Tibial nerve (tissue), 4 donors: ENCODE measurements at regions not wholly inside any gene's neighbourhood (a gene's known extent, or its start where the extent isn't known, plus 50 kb on each side); places are given as distances from the start of the nearest gene placed in this dataset.

Source experiments
- DNase-seq, 2 donors: peaks; one replicate each; pipeline ENCODE4 v3.0.0-alpha.2; 2019; ENCODE audit warnings: low spot score in 2 of 2
- H3K27ac ChIP-seq, 4 donors: fragments of 200-600 bp; sonication (generic) in 3 of 4; one replicate each; pipeline ENCODE4 v1.5.1; 2017 to 2019; ENCODE audit warnings: mild to moderate bottlenecking in 1 of 4
- H3K27me3 ChIP-seq, 2 donors: fragments of 200-600 bp; sonication (generic) in 1 of 2; one replicate each; pipeline versions ENCODE4 v1.5.1 to v1.6.0; 2017 to 2019
- H3K36me3 ChIP-seq, 3 donors: fragments of 200-600 bp; sonication (generic); one replicate each; pipeline ENCODE4 v1.5.1; 2018 to 2019
- H3K4me1 ChIP-seq, 4 donors: fragments of 200-600 bp; sonication (generic) in 3 of 4; one replicate each; pipeline ENCODE4 v1.5.1; 2017 to 2019
- H3K4me3 ChIP-seq, 4 donors: fragments of 200-600 bp; sonication (generic) in 3 of 4; one replicate each; pipeline ENCODE4 v1.5.1; 2017 to 2019; ENCODE audit warnings: mild to moderate bottlenecking in 1 of 4, moderate library complexity in 1 of 4
- H3K9me3 ChIP-seq, 4 donors: fragments of 200-600 bp; sonication (generic) in 3 of 4; one replicate each; pipeline ENCODE4 v1.5.1; 2017 to 2019
- CTCF ChIP-seq, 5 experiments: fragments of 200-600 bp in 3 of 5; fragments of 450-650 bp in 2 of 5; sonication (generic) in 3 of 5; IDR thresholded peaks; one replicate each; pipeline ENCODE4 v1.5.1; 2016 to 2019; ENCODE audit warnings: antibody characterized with exemption in 5 of 5, mild to moderate bottlenecking in 3 of 5, moderate library complexity in 2 of 5
- EP300 ChIP-seq, 2 donors: sonication (generic); formaldehyde crosslinking; IDR thresholded peaks; one replicate each; pipeline ENCODE4 v1.6.1; 2017; ENCODE audit warnings: antibody characterized with exemption in 2 of 2, mild to moderate bottlenecking in 1 of 2
- POLR2A ChIP-seq, 2 donors: fragments of 450-650 bp; IDR thresholded peaks; one replicate each; pipeline ENCODE4 v1.6.1; 2017; ENCODE audit warnings: antibody characterized with exemption in 2 of 2, mild to moderate bottlenecking in 2 of 2, moderate library complexity in 2 of 2
- WGBS, 2 donors: methylation state at CpG; one replicate each; pipeline ENCODE4 v1.1.5; 2018; 5-methylcytosine and 5-hydroxymethylcytosine counted together

- Histone ChIP-seq H3K36me3 (no peaks in the 10 kb centered on the region), H3K27me3 (no peaks in the 10 kb centered on the region), H3K4me1 (no peaks in the 10 kb centered on the region), H3K9me3 (no peaks in the 10 kb centered on the region), H3K4me3 (no peak overlapping the region), H3K27ac (no peak overlapping the region)
- no peak for TF ChIP-seq CTCF (IDR thresholded peaks at IDR 0.05)
- no peak for TF ChIP-seq POLR2A (IDR thresholded peaks at IDR 0.05)
- no peak for TF ChIP-seq EP300 (IDR thresholded peaks at IDR 0.05)
- DNase-seq: no peak
Observed at GRCh38 chr2:41657226-41657625, 390.6 kb upstream of the PKDCC start.

DNA sequence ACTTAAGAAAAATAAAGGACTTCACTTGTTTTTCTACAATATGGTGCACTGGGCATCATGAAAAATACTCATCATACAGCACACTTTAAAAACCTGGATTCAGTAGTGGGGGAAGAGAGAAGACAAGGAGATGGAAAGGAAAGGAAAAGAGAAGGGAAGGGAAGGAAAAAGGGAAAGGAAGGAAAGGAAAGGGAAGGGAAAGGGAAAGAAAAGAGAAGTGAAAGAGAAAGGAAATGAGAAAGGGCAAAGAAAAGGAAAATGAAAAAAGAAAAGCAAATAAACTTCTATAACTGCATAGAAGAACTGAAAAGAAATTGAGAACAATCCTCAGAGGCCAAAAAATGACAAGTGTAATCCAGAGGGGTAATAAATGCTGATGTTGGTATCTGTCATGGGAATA is 388.1 kb upstream of the PKDCC start:
- Histone ChIP-seq H3K36me3 (no peaks in the 10 kb centered on the region), H3K27me3 (no peaks in the 10 kb centered on the region), H3K4me1 (no peaks in the 10 kb centered on the region), H3K4me3 (no peak overlapping the region), H3K9me3 (no peaks in the 10 kb centered on the region), H3K27ac (no peak overlapping the region)
- DNase-seq: no peak
- no peak for TF ChIP-seq EP300 (IDR thresholded peaks at IDR 0.05)
- TF ChIP-seq POLR2A (IDR thresholded peaks at IDR 0.05): no peak
- TF ChIP-seq CTCF (IDR thresholded peaks at IDR 0.05): no peak

GRCh38 chr2:41662461-41662860 is 385.4 kb upstream of the PKDCC start:
- H3K27ac ChIP-seq: no peak overlapping the region
- H3K36me3 ChIP-seq: no peaks in the 10 kb centered on the region
- no peaks in the 10 kb centered on the region for H3K9me3 ChIP-seq
- no peak for TF ChIP-seq CTCF (IDR thresholded peaks at IDR 0.05)
- no peak for TF ChIP-seq EP300 (IDR thresholded peaks at IDR 0.05)
- no peaks in the 10 kb centered on the region for H3K27me3 ChIP-seq
- no peaks in the 10 kb centered on the region for H3K4me1 ChIP-seq
- H3K4me3 ChIP-seq: no peak overlapping the region
- DNase-seq: no peak

- TF ChIP-seq POLR2A (IDR thresholded peaks at IDR 0.05) (no peak), EP300 (IDR thresholded peaks at IDR 0.05) (no peak), CTCF (IDR thresholded peaks at IDR 0.05) (no peak)
- no peaks in the 10 kb centered on the region for H3K27me3 ChIP-seq
- H3K4me1 ChIP-seq: no peaks in the 10 kb centered on the region
- no peaks in the 10 kb centered on the region for H3K9me3 ChIP-seq
- no peak overlapping the region for H3K4me3 ChIP-seq
- H3K36me3 ChIP-seq: no peaks in the 10 kb centered on the region
- 78 to 81% methylated on average over 5 of the region's 5 CpGs for WGBS, 2 donors
- no peak overlapping the region for H3K27ac ChIP-seq
- no peak for DNase-seq
Observed at GRCh38 chr2:41663056-41663455, 384.8 kb upstream of the PKDCC start.

DNA sequence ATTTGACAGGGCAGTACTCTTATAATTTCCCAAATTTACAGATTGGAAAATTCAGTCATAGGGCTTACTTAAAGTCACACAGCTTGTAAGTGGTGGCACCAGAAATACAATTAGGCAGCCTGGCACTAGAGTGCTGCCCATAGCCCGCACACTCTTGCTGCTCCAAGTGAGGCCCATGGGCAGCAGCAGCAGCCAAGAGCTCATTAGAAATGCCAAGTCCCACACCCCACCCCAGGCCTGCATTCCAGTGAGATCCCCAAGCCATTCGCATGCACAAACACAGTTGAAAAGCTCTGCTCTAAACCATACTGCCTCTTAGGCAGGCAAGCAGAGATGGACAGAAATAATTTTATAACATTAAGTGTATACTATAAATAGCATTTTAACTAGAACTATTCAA is 379.3 kb upstream of the PKDCC start:
- Histone ChIP-seq H3K9me3 (no peaks in the 10 kb centered on the region), H3K36me3 (no peaks in the 10 kb centered on the region), H3K4me1 (peaks cover 0 to 4% (median 0%) of the 10 kb centered on the region in 4 donors), H3K27me3 (no peaks in the 10 kb centered on the region), H3K4me3 (no peak overlapping the region), H3K27ac (no peak overlapping the region)
- TF ChIP-seq POLR2A (IDR thresholded peaks at IDR 0.05) (no peak), EP300 (IDR thresholded peaks at IDR 0.05) (no peak), CTCF (IDR thresholded peaks at IDR 0.05) (no peak)
- WGBS, 2 donors: 50 to 54% methylated on average over 2 of the region's 2 CpGs
- DNase-seq: no peak
